ENCODE measurements at regions not wholly inside any gene's neighbourhood (a gene's known extent, or its start where the extent isn't known, plus 50 kb on each side); places are given as distances from the start of the nearest gene placed in this dataset.

DNA sequence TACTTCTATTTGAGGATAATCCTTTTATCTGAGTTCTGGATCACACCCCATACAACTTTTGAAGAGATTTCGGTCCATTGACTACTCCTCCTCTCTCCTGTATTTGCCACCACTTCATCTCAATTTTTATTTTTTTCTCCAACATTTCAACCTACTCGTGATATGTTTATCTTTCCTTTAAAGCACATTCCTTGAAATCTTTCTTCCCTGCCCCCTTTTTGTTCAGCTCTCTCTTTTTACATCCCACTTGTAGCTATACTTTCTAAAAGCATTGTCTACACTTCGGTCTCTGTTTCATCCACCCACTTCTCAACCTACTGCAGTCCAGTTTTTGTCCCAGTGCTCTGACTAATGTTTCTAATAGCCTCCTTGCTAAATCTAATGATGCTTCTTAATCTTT lies 299.4 kb downstream of the PSAT1 start:
- no peaks in the 10 kb centered on the region for H3K36me3 ChIP-seq
- intact Hi-C loops (cut with DNase I; ENCODE audit: low total_unique reads): no loop called here
- H3K4me1 ChIP-seq: no peaks in the 10 kb centered on the region
- TF ChIP-seq POLR2A (IDR thresholded peaks at IDR 0.05): no peak
- TF ChIP-seq, protein P1, sequence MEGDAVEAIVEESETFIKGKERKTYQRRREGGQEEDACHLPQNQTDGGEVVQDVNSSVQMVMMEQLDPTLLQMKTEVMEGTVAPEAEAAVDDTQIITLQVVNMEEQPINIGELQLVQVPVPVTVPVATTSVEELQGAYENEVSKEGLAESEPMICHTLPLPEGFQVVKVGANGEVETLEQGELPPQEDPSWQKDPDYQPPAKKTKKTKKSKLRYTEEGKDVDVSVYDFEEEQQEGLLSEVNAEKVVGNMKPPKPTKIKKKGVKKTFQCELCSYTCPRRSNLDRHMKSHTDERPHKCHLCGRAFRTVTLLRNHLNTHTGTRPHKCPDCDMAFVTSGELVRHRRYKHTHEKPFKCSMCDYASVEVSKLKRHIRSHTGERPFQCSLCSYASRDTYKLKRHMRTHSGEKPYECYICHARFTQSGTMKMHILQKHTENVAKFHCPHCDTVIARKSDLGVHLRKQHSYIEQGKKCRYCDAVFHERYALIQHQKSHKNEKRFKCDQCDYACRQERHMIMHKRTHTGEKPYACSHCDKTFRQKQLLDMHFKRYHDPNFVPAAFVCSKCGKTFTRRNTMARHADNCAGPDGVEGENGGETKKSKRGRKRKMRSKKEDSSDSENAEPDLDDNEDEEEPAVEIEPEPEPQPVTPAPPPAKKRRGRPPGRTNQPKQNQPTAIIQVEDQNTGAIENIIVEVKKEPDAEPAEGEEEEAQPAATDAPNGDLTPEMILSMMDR (IDR thresholded peaks at IDR 0.05): no peak
- no peak overlapping the region for H3K4me3 ChIP-seq
- H3K27me3 ChIP-seq: no peaks in the 10 kb centered on the region
- no peaks in the 10 kb centered on the region for H3K9me3 ChIP-seq
- no peak overlapping the region for H3K27ac ChIP-seq
- no peak for DNase-seq

DNA sequence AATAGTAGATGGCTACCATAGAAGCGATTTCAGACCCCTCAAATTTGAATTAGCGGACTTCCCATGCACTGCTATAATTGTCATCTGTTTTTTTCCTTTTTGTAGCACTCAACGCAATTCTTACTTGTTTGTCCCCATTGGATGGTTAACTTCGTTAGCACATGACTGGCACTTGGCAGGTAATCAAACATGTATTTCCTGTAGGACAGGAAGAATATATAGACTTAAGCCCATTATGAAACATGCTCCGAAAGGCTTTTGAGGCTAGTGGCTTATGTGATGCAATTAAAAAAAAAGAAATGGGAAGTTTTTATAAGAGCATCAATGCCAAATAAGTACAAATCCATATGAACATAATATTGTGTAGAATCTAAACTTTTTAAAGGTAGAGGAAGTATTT lies 301.2 kb downstream of the PSAT1 start:
- no peaks in the 10 kb centered on the region for H3K4me1 ChIP-seq
- no peak overlapping the region for H3K27ac ChIP-seq
- intact Hi-C loops (cut with DNase I; ENCODE audit: low total_unique reads): no loop called here
- H3K9me3 ChIP-seq: no peaks in the 10 kb centered on the region
- no peak for DNase-seq
- no peaks in the 10 kb centered on the region for H3K36me3 ChIP-seq
- no peak overlapping the region for H3K4me3 ChIP-seq
- TF ChIP-seq POLR2A (IDR thresholded peaks at IDR 0.05): no peak
- TF ChIP-seq, protein P1 (IDR thresholded peaks at IDR 0.05): no peak
- no peaks in the 10 kb centered on the region for H3K27me3 ChIP-seq

DNA sequence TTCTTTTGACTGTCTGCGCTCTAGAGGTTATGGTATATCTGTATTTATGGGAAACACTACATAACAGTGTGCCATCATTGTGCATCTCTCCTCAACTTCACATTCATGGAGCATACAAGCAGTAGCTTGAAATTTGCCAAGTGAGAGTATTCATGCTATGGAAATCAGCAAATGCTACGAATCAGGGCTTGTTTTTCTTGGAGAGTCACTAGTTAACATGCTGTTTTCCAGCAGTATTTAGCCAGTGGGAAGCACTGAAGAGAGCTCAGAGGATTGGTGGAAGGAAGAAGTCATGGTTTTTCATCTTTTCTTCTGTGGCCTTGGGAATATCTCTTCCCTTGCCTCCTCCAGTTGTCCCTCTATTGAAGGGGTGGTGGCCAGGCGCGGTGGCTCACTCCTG lies 303.0 kb downstream of the PSAT1 start:
- H3K4me3 ChIP-seq: no peak overlapping the region
- intact Hi-C loops (cut with DNase I; ENCODE audit: low total_unique reads): no loop called here
- DNase-seq: no peak

DNA sequence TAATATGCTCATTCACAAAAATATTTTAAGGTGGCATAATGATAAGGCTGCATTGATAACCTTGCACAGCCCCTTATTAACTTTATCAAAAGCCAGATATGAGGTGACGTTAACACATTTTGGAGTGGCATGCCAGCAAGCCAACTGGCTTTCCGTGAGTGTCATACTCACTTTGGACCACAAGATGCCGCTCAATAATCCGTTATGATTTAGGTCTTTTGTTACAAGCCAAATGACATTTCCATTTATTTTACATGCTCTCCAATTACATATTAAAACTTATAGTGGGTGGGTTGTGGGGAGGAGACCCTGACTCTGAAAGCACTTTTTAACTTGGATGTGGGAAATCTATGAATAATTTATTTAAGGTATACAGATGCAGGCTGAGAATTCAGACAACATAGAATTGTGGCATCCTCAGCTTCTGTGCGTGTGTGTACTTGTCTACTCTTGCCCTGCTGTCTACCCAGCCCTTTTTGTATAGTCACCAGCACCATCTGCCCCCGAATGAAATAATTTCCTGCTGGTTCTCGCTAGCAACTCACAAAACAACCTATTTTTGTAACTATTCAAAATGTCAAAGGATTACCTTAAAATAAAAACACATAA lies 305.1 kb downstream of the PSAT1 start:
- no peak for TF ChIP-seq POLR2A (IDR thresholded peaks at IDR 0.05)
- TF ChIP-seq, protein P1 (IDR thresholded peaks at IDR 0.05): peak in 3 of 4 experiments; percentile 19 to 43 (median 25)
- DNase-seq: no peak
- no peak overlapping the region for H3K4me3 ChIP-seq
- no peaks in the 10 kb centered on the region for H3K36me3 ChIP-seq
- H3K27ac ChIP-seq: no peak overlapping the region
- no peaks in the 10 kb centered on the region for H3K4me1 ChIP-seq
- no peaks in the 10 kb centered on the region for H3K9me3 ChIP-seq
- H3K27me3 ChIP-seq: no peaks in the 10 kb centered on the region
- intact Hi-C loops (cut with DNase I; ENCODE audit: low total_unique reads): no loop called here

More for the DNA sequence above, 303.0 kb downstream of the PSAT1 start:
- Histone ChIP-seq H3K4me1 (no peaks in the 10 kb centered on the region), H3K9me3 (no peaks in the 10 kb centered on the region), H3K27ac (no peak overlapping the region), H3K27me3 (no peaks in the 10 kb centered on the region), H3K36me3 (no peaks in the 10 kb centered on the region)
- TF ChIP-seq, protein P1 (IDR thresholded peaks at IDR 0.05): no peak
- TF ChIP-seq POLR2A (IDR thresholded peaks at IDR 0.05): no peak

DNA sequence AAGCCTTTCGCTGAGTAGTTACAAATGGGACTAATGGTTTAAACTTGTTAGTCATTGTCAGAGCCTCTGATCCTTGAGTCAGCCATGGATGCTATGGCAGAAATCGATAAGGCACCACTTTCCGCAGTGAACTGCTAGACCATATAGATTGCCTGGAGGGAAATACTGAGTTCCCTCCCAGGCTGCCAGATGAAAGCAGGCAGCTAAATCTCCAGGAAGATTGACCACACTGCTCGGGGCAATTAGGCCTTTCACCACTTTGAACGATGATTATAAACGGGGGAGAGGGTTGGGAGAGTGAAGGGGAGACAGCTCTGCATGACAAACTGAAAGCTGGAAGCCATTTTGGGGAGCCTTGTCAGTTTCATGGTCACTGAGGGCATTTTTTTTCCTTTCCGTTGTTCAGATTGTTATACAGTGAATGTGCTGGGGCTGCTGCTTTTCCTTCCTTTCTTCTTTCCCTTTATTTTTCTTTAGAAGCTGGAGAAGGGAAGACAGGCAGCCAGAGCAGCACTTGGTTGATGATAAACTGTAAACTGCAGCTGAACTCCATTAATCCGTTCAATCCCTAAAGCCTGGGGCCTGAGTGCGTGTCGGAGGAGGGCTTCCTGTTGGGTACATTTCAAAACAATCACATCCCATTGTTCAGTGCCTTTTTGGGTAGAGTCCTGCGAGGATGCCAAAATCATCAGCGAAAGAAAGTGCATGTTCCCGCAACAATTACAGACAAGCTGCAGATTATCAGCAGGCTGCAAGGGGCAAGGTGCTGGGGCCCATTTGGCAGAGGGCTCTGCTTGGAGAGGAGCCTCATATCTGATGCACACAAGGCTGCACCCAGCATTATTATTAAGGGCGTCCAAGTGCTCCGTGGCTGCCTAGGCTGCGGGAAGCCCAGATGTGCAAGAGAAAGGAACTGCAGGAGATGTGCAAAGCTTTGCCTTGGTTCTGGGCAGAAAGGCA lies 308.4 kb downstream of the PSAT1 start:
- intact Hi-C loops (cut with DNase I; ENCODE audit: low total_unique reads): no loop called here
- Histone ChIP-seq H3K9me3 (no peaks in the 10 kb centered on the region), H3K4me1 (no peaks in the 10 kb centered on the region), H3K4me3 (no peak overlapping the region), H3K27me3 (no peaks in the 10 kb centered on the region), H3K36me3 (no peaks in the 10 kb centered on the region), H3K27ac (no peak overlapping the region)
- DNase-seq: no peak
- TF ChIP-seq POLR2A (IDR thresholded peaks at IDR 0.05): no peak
- TF ChIP-seq, protein P1 (IDR thresholded peaks at IDR 0.05): no peak

Data from uterus (tissue), 3 donors.